Thymus (tissue), 11 donors: ENCODE measurements at regions not wholly inside any gene's neighbourhood (a gene's known extent, or its start where the extent isn't known, plus 50 kb on each side); places are given as distances from the start of the nearest gene placed in this dataset.

Experiments used
- DNase-seq, 9 donors: peaks; one replicate each; pipeline ENCODE4 v3.0.0-alpha.2; 2013; ENCODE audit warnings: low spot score in 9 of 9, low read depth in 6 of 9, missing footprints in 1 of 9
- H3K27ac ChIP-seq, 2 donors: one replicate each; pipeline ENCODE4 v1.5.1; 2013; ENCODE audit warnings: control low read depth in 1 of 2, low read depth in 1 of 2, low read length in 1 of 2, mild to moderate bottlenecking in 1 of 2, moderate library complexity in 1 of 2
- H3K27me3 ChIP-seq, 2 donors: one replicate each; pipeline ENCODE4 v1.5.1; 2013; ENCODE audit warnings: low read length in 1 of 2; ENCODE audit not compliant: control insufficient read depth in 2 of 2, insufficient read depth in 1 of 2
- H3K36me3 ChIP-seq, 2 donors: one replicate each; pipeline ENCODE4 v1.5.1; 2013; ENCODE audit warnings: low read length in 1 of 2, mild to moderate bottlenecking in 1 of 2, moderate library complexity in 1 of 2; ENCODE audit not compliant: control insufficient read depth in 2 of 2, insufficient read depth in 2 of 2
- H3K4me1 ChIP-seq, 2 donors: one replicate each; pipeline ENCODE4 v1.5.1; 2013; ENCODE audit warnings: low read length in 2 of 2; ENCODE audit not compliant: control insufficient read depth in 2 of 2, insufficient read depth in 2 of 2
- H3K4me3 ChIP-seq, 2 donors: one replicate each; pipeline ENCODE4 v1.5.1; 2013; ENCODE audit warnings: low read length in 2 of 2, control low read depth in 1 of 2, mild to moderate bottlenecking in 1 of 2
- H3K9me3 ChIP-seq, 2 donors: one replicate each; pipeline ENCODE4 v1.5.1; 2013; ENCODE audit warnings: low read length in 1 of 2, mild to moderate bottlenecking in 1 of 2; ENCODE audit not compliant: control insufficient read depth in 2 of 2, insufficient read depth in 1 of 2
- WGBS: extraction: QIAGEN DNeasy Blood & Tissue Kit; methylation state at CpG from one replicate; pipeline ENCODE4 v1.1.7; 2013; 5-methylcytosine and 5-hydroxymethylcytosine counted together
- donor health status: healthy.

DNA sequence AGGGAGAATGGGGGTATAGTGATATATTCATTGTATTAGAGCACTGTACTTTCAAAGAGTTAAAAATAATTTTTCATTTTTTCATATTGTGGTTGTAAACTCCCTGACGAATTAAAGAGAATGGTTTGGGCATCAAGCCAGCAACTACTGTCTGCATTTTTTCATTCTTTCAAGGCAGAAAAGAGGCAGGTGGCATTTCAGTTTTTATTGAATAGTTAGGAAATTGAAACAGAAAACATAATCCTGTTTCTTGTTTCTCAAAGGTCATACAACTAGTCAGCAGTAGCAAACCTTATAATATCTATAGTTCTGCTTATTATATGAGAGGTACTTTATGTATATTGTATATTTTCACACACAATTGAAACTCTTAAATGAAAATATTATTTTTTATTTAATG lies 303.9 kb upstream of the KCND2 start:
- Histone ChIP-seq H3K4me1 (no peaks in the 10 kb centered on the region), H3K36me3 (no peaks in the 10 kb centered on the region), H3K4me3 (no peak overlapping the region), H3K27ac (no peak overlapping the region), H3K27me3 (no peaks in the 10 kb centered on the region), H3K9me3 (no peaks in the 10 kb centered on the region)
- WGBS, result 24% methylated on average over 1 of the region's 1 CpG
- DNase-seq, result no peak

DNA sequence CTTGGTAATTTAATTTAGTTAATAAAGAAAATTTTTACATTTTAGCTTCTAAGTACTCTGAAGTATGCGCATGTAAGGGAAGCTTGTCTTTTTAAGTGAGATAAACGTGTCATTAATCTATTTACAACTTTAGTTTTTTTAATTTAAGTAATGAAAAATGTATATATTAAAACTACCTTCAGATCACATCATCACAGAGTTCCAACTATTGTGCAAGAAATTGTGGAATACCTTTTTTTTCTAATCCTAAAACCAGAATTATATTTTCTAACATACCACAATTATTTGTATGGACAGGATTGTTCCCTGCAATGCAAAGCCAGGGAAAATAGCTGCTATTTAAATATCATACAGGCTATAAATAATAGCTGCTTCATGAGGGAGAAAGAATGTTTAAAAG lies 303.2 kb upstream of the KCND2 start:
- WGBS, result 88% methylated on average over 2 of the region's 2 CpGs
- no peaks in the 10 kb centered on the region for H3K9me3 ChIP-seq
- no peak for DNase-seq

DNA sequence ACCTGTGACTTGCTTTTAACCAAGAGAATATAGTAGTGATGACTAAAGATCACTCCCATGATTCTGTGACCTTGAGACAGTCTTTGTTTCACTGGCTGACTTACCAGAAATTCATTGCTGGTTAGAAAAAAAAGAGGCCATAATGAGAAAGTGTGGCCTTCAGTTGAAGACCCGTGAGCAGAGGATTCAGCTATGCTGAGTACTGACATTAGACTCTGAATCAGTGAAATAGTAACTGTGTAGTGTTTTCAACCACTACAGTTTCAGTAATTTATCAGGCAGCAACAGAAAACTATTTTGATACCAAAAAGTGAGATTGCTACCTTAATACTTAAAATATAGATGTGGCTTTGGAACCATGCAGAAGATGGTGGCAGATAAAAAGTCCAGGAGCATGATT lies 298.0 kb upstream of the KCND2 start:
- Histone ChIP-seq H3K9me3 (no peaks in the 10 kb centered on the region), H3K27ac (no peak overlapping the region), H3K36me3 (no peaks in the 10 kb centered on the region), H3K27me3 (no peaks in the 10 kb centered on the region), H3K4me1 (no peaks in the 10 kb centered on the region), H3K4me3 (no peak overlapping the region)
- 91% methylated on average over 1 of the region's 1 CpG for WGBS
- no peak for DNase-seq

More for the DNA sequence above, 303.2 kb upstream of the KCND2 start:
- no peaks in the 10 kb centered on the region for H3K27me3 ChIP-seq
- no peak overlapping the region for H3K27ac ChIP-seq
- H3K4me3 ChIP-seq, result no peak overlapping the region
- no peaks in the 10 kb centered on the region for H3K36me3 ChIP-seq
- no peaks in the 10 kb centered on the region for H3K4me1 ChIP-seq

DNA sequence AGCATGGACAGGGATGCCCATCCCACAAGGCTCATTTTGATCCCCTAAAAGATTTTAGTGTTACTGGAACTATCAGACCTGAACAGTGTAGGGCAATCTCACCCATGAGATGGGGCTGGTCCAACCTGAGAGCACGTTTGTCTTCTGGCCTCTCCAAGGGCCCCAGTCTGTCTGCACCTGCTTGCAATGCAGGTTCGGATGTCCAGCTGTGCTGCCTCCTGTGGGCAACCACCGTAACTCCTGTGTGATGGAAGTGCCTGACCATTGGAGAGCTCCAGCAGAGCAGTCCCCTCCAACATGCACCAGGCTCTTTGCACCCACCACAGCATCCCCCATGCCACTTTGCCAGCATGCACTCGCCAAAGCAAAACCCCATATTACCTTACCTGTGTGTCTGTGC lies 290.1 kb upstream of the KCND2 start:
- no peak overlapping the region for H3K27ac ChIP-seq
- 85% methylated on average over 4 of the region's 4 CpGs for WGBS
- H3K9me3 ChIP-seq, result peaks cover 0 to 11% of the 10 kb centered on the region in 2 donors
- no peaks in the 10 kb centered on the region for H3K27me3 ChIP-seq
- DNase-seq, result no peak
- H3K4me1 ChIP-seq, result no peaks in the 10 kb centered on the region
- H3K4me3 ChIP-seq, result no peak overlapping the region
- H3K36me3 ChIP-seq, result no peaks in the 10 kb centered on the region

DNA sequence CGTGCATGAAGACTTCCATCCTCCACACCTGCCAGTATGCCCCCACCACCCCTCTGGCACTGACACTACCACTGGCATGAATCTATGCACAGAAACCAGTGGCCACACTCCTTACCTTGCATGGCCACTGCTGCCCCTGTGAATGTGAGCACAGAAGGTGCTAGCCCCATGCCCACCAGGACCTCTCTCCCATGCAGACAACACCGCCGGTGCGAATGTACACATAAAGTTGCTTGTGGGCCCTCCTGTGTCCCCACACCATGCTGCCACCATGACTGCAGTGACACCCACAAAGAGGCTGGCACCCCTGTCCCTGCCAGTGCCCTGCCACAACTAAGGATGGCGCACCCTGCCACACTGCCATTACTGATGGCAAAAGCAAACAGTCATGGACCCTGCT lies 289.5 kb upstream of the KCND2 start:
- 94% methylated on average over 5 of the region's 5 CpGs for WGBS
- Histone ChIP-seq H3K4me3 (no peak overlapping the region), H3K9me3 (peaks cover 0 to 11% of the 10 kb centered on the region in 2 donors), H3K4me1 (no peaks in the 10 kb centered on the region), H3K27me3 (no peaks in the 10 kb centered on the region), H3K36me3 (no peaks in the 10 kb centered on the region), H3K27ac (no peak overlapping the region)
- no peak for DNase-seq

DNA sequence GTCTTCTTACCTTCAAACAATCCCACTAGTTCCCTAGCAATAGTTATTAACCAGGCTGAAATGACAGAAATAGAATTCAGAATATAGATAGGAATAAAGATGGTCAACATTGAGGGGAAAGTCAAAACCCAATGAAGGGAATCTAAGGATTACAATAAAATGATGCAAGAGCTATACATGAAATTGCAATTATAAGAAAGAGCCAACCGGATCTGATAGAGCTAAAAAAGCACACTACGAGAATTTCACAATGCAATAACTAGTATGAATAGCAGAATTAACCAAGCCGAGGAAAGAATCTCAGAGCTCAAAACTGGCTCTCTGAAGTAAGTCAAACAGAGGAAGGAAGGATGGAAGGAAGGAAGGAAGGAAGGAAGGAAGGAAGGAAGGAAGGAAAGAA lies 288.7 kb upstream of the KCND2 start:
- DNase-seq, result no peak
- no peaks in the 10 kb centered on the region for H3K27me3 ChIP-seq
- H3K27ac ChIP-seq, result no peak overlapping the region
- H3K4me3 ChIP-seq, result no peak overlapping the region
- H3K9me3 ChIP-seq, result peaks cover 0 to 11% of the 10 kb centered on the region in 2 donors
- H3K36me3 ChIP-seq, result no peaks in the 10 kb centered on the region
- WGBS, result 94% methylated on average over 3 of the region's 3 CpGs
- H3K4me1 ChIP-seq, result no peaks in the 10 kb centered on the region

DNA sequence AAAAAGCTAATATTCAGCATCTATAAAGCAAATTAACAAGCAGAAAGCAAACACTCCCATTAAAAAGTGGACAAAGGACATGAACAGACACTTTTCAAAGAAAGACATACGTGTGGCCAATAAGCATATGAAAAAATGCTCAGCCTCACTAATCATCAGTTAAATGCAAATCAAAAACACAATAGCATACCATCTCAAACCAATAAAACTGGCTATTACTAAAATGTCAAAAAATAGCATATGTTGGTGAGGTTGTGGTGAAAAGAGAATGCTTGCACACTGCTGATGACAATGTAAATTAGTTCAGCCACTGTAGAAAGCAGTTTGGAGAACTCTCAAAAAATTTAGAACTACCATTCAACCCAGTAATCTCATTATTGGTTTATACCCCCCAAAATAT lies 284.6 kb upstream of the KCND2 start:
- no peaks in the 10 kb centered on the region for H3K27me3 ChIP-seq

DNA sequence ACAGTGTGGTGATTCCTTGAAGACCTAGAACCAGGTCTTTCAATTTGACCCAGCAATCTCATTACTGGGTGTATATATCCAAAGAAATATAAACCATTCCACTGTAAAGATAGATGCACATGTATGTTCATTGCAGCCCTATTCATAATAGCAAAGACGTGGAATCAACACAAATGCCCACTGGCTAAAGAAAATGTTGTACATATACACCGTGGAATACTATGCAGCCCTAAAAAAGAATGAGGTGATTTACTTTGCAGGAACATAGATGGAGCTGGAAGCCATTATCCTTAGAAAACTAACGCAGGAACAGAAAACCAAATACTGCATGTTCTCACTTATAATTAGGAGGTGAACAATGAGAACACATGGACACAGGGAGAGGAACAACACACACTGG lies 278.0 kb upstream of the KCND2 start:
- H3K4me1 ChIP-seq, result no peaks in the 10 kb centered on the region
- no peak overlapping the region for H3K27ac ChIP-seq
- no peak overlapping the region for H3K4me3 ChIP-seq
- H3K36me3 ChIP-seq, result no peaks in the 10 kb centered on the region
- H3K27me3 ChIP-seq, result no peaks in the 10 kb centered on the region
- WGBS, result 94% methylated on average over 3 of the region's 3 CpGs
- no peak for DNase-seq
- H3K9me3 ChIP-seq, result no peaks in the 10 kb centered on the region

More for the DNA sequence above, 284.6 kb upstream of the KCND2 start:
- H3K4me1 ChIP-seq, result no peaks in the 10 kb centered on the region
- no peaks in the 10 kb centered on the region for H3K36me3 ChIP-seq
- peaks cover 0 to 4% of the 10 kb centered on the region in 2 donors for H3K9me3 ChIP-seq
- H3K27ac ChIP-seq, result no peak overlapping the region
- 89% methylated on average over 1 of the region's 1 CpG for WGBS
- DNase-seq, result no peak
- H3K4me3 ChIP-seq, result no peak overlapping the region

DNA sequence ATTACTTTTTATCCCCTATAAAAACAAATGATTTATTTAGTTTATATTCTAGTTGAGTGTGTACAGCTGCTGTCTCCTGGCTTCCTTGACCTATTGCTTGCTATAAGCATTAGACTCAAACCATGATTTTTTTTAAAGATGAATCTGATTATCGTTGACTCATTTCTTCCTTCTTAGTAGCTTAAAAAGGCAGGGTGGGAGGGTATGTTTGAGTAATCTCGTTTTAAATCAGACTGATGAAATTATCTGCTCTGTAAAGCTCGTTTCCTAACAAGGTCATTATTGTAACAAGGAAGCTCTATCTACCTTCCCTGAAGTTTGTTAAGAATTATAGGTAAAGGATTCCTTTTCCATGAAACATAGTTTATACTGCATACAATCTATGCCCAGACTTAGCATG lies 276.3 kb upstream of the KCND2 start:
- no peaks in the 10 kb centered on the region for H3K27me3 ChIP-seq
- no peaks in the 10 kb centered on the region for H3K4me1 ChIP-seq
- no peak for DNase-seq
- H3K9me3 ChIP-seq, result no peaks in the 10 kb centered on the region
- H3K27ac ChIP-seq, result no peak overlapping the region
- no peaks in the 10 kb centered on the region for H3K36me3 ChIP-seq
- no peak overlapping the region for H3K4me3 ChIP-seq
- 79% methylated on average over 3 of the region's 3 CpGs for WGBS
